ENCODE measurements at regions not wholly inside any gene's neighbourhood (a gene's known extent, or its start where the extent isn't known, plus 50 kb on each side); places are given as distances from the start of the nearest gene placed in this dataset.

GRCh38 chr7:123279949-123280348 lies 80.2 kb upstream of the SLC13A1 start:
- no peak for TF ChIP-seq CTCF (IDR thresholded peaks at IDR 0.05)
- no peak for TF ChIP-seq POLR2A (IDR thresholded peaks at IDR 0.05)
